Neutrophil (primary cell): ENCODE measurements at regions not wholly inside any gene's neighbourhood (a gene's known extent, or its start where the extent isn't known, plus 50 kb on each side); places are given as distances from the start of the nearest gene placed in this dataset.

ENCODE experiments used
- H3K27ac ChIP-seq: fragments of 200-600 bp; sonication (generic); 2 replicates; pipeline ENCODE4 v1.5.1; 2016; ENCODE audit warnings: mild to moderate bottlenecking, moderate library complexity
- H3K27me3 ChIP-seq: fragments of 200-600 bp; sonication (generic); 2 replicates; pipeline ENCODE4 v1.6.0; 2016; ENCODE audit warnings: mild to moderate bottlenecking
- H3K36me3 ChIP-seq: fragments of 200-600 bp; sonication (generic); 2 replicates; pipeline ENCODE4 v1.5.1; 2017
- H3K4me1 ChIP-seq, 2 experiments: fragments of 200-600 bp in 1 of 2; sonication (generic) in 1 of 2; 1 replicate in 1 of 2; 2 replicates in 1 of 2; pipeline versions ENCODE4 v1.5.1 to v1.6.1; 2013 to 2016; ENCODE audit warnings: low read depth in 1 of 2, low read length in 1 of 2, mild to moderate bottlenecking in 1 of 2, moderate library complexity in 1 of 2; ENCODE audit not compliant: control insufficient read depth in 1 of 2, insufficient read depth in 1 of 2
- H3K4me3 ChIP-seq, 2 experiments: fragments of 200-600 bp in 1 of 2; sonication (generic) in 1 of 2; 1 replicate in 1 of 2; 2 replicates in 1 of 2; pipeline ENCODE4 v1.5.1; 2013 to 2016; ENCODE audit warnings: low read depth in 1 of 2, low read length in 1 of 2, mild to moderate bottlenecking in 1 of 2, moderate library complexity in 1 of 2
- H3K9me3 ChIP-seq: fragments of 200-600 bp; sonication (generic); 2 replicates; pipeline ENCODE4 v1.5.1; 2016
- CTCF ChIP-seq: fragments of 200-600 bp; sonication (generic); IDR thresholded peaks from 2 replicates; pipeline ENCODE4 v1.5.1; 2016; ENCODE audit warnings: antibody characterized with exemption

DNA sequence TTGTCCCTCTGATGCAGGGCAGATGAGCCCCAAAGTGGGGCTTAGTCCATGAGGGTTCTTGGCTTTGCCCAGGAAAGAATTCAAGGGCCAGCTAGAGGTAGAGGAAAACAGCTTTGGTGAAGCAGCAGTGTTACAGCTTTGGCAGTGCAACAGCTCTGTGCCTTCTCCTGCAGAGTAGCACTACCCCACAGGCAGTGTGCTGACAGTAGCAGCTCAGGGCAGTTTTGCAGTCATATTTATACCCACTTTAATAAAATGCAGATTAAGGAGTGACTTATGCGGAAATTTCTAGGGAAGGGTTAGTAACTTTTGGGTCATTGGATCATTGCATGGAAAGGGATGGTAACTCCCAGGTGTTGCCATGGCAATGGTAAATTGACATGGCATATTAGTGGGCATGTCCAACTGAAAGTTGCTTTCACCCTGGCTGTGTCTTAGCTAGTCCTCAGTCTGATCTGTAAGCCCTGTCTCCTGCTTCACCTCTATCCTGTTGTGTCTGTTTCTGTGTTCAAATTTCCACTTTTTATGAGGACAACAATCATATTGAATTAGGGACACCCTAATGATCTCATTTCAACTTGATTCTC is 241.3 kb upstream of the C2CD4B start:
- Histone ChIP-seq H3K4me1 (no peaks in the 10 kb centered on the region), H3K27me3 (peaks cover 7% of the 10 kb centered on the region), H3K36me3 (no peaks in the 10 kb centered on the region), H3K9me3 (no peaks in the 10 kb centered on the region), H3K4me3 (no peak overlapping the region), H3K27ac (no peak overlapping the region)
- TF ChIP-seq CTCF = no peak

DNA sequence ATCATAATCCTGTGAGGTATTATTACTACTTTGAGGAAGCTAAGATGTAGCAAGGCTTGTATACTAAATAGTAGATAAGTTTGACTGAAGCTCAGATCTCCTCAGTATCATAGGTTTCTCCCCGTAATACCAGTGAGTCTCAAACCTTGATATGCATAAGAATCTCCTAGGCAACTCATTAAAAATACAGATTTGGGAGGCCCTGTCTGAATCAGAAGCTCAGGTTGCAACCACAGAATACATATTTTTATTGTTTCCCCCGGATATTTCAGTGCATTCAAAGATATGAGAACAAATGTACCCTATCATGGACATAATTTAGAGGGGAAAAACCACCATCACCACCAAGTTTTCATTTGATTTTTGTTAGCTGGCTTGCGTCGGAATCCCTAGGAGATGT is 242.1 kb upstream of the C2CD4B start:
- Histone ChIP-seq H3K27me3 (peaks cover 7% of the 10 kb centered on the region), H3K4me1 (no peaks in the 10 kb centered on the region), H3K4me3 (no peak overlapping the region), H3K27ac (no peak overlapping the region), H3K36me3 (no peaks in the 10 kb centered on the region), H3K9me3 (no peaks in the 10 kb centered on the region)
- no peak for TF ChIP-seq CTCF

GRCh38 chr15:62407962-62408361 is 242.9 kb upstream of the C2CD4B start:
- H3K4me1 ChIP-seq = no peaks in the 10 kb centered on the region
- H3K27ac ChIP-seq = no peak overlapping the region
- H3K9me3 ChIP-seq = no peaks in the 10 kb centered on the region
- peaks cover 7% of the 10 kb centered on the region for H3K27me3 ChIP-seq
- no peak for TF ChIP-seq CTCF
- no peak overlapping the region for H3K4me3 ChIP-seq
- H3K36me3 ChIP-seq = no peaks in the 10 kb centered on the region

- peaks cover 7% of the 10 kb centered on the region for H3K27me3 ChIP-seq
- no peaks in the 10 kb centered on the region for H3K36me3 ChIP-seq
- no peak overlapping the region for H3K27ac ChIP-seq
- no peaks in the 10 kb centered on the region for H3K9me3 ChIP-seq
- TF ChIP-seq CTCF = no peak
- no peaks in the 10 kb centered on the region for H3K4me1 ChIP-seq
- no peak overlapping the region for H3K4me3 ChIP-seq
Measured at GRCh38 chr15:62409466-62409865, 244.4 kb upstream of the C2CD4B start.

DNA sequence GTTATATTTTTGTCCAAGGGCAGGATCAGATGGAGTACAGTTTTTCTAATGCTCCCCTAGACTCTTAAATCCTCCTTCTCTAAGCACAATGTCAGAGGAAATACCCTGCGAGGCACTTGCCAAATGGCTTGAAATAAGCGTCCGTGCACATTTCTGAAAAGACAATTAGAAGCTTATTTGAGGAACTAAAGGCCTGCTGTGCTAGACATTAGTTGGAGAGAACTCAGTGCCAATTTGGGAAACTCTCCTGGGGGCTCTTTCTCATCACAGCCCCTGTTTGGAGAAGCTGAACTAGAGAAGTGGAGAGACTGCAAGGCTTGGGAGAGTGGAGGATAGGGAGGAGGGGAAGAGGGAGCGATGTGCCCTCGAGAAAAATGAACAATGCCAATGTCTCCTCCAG is 247.6 kb upstream of the C2CD4B start:
- Histone ChIP-seq H3K36me3 (no peaks in the 10 kb centered on the region), H3K27ac (no peak overlapping the region), H3K4me3 (no peak overlapping the region), H3K27me3 (no peaks in the 10 kb centered on the region), H3K9me3 (no peaks in the 10 kb centered on the region), H3K4me1 (no peaks in the 10 kb centered on the region)
- TF ChIP-seq CTCF = no peak

GRCh38 chr15:62413153-62413552 is 248.1 kb upstream of the C2CD4B start:
- Histone ChIP-seq H3K4me1 (no peaks in the 10 kb centered on the region), H3K27ac (no peak overlapping the region), H3K9me3 (no peaks in the 10 kb centered on the region), H3K27me3 (no peaks in the 10 kb centered on the region), H3K4me3 (no peak overlapping the region), H3K36me3 (no peaks in the 10 kb centered on the region)
- no peak for TF ChIP-seq CTCF
